ENCODE measurements at regions not wholly inside any gene's neighbourhood (a gene's known extent, or its start where the extent isn't known, plus 50 kb on each side); places are given as distances from the start of the nearest gene placed in this dataset.

- TF ChIP-seq CTCF (conservative IDR thresholded peaks at IDR 0.05; ENCODE audit: low read length): no peak
- TF ChIP-seq EZH2phosphoT487 (IDR thresholded peaks at IDR 0.05; ENCODE audit: borderline replicate concordance): no peak
Measured at GRCh38 chr3:835096-835495, 257.7 kb upstream of the CNTN6 start.

All from Loucy (cell line).